Activated CD4-positive, alpha-beta T cell treated with anti-CD3 and anti-CD28 coated beads, Interleukin-10, Interleukin-2, amounts not matched to agents 100 ng/mL and 50 ng/mL, durations not matched to agents 16 hours and 8 hours (primary cell): ENCODE measurements at regions not wholly inside any gene's neighbourhood (a gene's known extent, or its start where the extent isn't known, plus 50 kb on each side); places are given as distances from the start of the nearest gene placed in this dataset.
"Not testable (repeated sequence)": the region's sequence is repeated elsewhere in the genome, so short reads cannot be mapped to it uniquely, and the experiment has no call there.

Experiments
- DNase-seq: peaks from one replicate; pipeline ENCODE4 v3.0.0-alpha.2; 2020

DNA sequence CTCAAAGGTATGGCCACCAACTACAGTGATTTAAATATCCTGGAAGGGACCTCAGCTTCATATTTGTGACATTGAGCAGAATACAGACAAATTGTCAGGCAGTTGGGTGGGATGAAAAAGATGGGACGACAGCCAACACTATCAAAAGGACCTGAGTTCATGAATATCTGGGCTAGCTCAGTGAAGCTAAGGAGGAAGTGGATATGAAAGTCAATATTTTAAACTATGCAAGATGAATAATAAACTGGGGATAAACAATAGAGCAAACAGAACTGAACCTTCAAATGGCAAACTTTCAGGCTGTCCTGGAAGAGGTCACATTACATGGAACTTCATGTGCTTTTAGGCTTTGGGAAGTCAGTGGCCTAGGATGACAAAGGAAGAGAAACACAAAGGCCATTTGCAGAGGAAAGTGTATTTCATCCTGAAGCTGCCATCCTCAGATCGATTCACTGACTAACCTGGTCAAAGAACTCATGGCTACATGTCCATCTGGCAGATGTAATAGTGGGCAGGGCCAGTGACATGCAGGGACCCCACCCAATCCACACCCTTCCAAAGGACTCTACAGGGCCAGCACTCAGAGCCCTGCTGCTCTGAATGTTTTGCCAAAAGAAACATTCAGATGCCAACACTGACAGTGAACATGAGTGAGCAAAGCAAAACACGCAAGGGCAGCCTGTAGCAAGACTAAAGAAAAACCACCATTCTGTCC, 175.7 kb downstream of the ETAA1 start:
- no peak for DNase-seq

DNA sequence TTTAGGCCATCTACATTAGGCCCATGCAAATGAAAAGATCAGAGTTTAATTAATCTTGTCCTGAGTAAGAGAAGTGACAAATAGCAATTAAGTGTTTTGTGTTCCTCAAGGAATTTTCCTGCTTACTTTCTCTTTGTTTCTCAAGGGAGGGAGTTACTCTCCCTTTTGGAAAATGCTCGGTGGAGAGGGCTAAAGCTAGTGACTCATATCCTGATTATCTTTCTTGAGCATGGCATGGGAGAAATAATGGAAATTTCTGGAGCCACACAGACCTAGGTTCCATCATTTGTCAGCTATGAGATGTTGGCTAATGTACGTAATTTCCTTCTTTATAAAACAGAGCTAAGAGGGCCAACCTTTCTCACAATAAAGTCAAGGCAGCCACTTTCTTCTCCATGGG, 177.1 kb downstream of the ETAA1 start:
- no peak for DNase-seq

DNA sequence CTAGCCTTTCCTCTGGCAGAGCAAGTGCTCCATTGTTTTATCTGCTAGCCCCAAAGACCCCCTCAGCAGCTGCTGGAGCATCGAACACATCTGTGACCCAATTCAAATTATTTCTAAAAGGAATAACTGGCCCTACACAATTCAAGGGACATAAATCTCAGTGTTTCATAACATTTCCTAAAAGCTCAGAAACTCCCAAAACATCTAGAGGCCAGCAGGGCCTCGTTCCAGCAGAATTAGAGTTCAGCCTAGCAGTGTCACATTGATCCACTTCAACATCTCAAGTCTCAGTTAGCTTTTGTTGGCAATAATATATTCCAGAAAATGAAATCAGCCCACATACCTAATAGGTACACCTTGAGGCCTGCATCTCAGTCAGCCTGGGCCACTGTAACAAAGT, 179.1 kb downstream of the ETAA1 start:
- DNase-seq: no peak

DNA sequence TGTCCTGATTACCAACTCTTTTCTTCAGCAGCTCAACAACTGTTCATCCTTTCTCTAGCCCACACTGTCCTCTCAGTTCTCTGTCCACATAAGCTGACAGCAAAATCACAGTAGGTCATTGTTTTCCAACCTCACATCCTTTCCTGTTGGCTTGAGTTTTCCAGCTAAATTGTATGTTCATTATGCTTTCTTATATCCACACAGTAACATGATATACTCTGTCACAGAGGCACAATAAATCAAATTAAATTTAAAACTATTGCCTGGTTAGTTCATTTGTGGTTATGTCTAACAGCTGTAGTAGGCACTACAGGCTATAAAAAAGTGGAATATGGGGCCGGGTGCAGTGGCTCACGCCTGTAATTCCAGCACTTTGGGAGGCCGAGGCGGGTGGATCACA, 179.9 kb downstream of the ETAA1 start:
- DNase-seq: no peak

DNA sequence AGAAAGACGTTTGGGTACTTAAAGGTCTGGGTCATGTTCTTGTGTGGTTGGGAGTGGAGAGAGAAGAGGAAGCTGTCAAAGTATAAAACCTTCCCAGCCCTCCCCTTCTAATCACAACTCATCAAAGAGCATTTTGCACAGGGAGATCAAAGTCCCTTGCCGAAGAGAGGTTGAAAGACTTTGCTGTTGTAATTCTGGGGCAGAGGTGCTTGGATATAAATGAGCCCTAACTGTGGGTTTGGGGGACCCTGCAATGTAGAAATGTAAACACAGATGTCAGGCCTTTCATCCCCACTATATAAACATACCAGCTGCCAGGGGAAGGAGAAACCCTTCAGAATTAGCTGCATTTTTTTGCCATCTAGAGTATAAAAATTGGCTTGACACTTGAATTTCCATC, 182.1 kb downstream of the ETAA1 start:
- no peak for DNase-seq

DNA sequence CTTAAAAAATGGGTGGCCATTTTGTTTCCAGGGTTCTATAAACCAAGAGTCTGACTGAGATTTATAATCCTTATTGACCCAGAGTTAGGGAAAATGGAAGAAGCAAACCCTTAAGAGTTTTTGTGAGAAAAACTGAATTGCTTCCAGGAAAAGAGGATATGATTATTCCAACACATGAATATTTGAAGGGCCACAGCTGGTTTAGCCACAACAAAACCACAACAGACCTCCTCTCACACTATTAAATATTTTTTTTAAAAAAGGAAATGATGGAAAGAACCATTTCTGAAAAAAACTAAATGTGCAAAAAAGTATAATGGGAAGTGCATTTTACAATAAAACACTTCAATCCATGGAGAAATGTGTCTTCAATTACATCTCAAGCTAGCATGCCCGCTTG, 182.7 kb downstream of the ETAA1 start:
- no peak for DNase-seq

DNA sequence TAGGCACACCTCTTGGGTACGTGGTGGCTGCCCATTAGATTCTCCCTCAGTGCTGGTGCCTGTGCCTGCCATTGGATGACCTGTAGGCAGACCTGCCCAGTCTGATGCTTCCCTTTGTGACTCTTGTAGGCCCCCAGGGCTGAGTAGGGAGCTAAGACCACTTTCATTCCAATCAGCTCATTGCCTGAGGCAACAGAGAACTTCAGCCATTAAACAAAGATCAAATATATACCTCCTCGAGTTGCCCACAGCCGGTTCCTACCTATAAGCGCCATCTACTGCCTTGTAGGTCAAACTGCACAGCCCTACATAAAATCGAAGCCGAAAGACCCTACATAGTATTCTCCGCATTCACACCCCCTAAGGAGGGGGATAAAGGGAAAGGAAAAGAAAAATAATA, 184.6 kb downstream of the ETAA1 start:
- no peak for DNase-seq

DNA sequence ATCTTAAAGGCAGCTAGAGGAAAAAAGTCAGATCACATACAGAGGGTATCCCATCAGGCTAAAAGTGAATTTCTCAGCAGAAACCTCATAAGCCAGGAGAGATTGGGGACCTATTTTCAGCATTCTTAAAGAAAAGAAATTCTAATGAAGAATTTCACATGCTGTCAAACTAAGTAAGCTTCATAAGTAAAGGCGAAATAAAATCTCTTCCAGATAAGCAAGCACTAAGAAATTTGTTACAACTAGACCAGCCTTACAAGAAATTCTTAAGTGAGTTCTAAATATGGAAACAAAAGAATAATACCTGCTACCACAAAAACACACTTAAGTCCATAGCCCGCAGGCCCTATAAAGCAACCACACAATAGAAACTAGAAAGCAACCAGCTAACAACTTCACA, 186.1 kb downstream of the ETAA1 start:
- no peak for DNase-seq

DNA sequence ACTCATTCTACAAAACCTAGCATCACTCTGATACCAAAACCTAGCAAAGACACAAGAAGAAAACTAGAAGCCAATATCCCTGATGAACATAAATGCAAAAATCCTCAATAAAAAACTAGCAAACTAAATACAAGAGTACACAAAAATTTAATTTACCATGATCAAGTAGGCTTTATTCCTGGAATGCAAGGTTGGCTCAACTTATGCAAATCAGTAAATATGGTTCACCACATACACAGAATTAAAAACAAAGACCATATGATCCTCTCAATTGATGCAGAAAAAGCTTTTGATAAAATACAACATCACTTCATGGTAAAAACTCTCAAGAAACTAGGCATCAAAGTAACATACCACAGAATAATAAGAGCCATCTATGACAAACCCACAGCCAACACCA, 188.3 kb downstream of the ETAA1 start:
- no peak for DNase-seq

DNA sequence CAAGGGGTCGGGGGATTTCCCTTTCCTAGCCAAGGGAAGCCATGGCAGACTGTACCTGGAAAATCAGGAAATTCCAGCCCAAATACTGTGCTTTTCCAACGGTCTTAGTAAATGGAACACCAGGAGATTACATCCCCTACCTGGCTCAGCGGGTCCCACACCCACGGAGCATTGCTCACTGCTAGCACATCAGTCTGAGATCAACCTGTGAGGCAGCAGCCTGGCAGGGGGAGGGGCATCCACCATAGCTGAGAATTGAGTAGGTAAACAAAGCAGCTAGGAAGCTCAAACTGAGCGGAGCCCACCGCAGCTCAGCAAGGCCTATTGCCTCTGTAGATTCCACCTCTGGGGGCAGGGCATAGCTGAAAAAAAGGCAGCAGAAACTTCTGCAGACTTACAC, 192.0 kb downstream of the ETAA1 start:
- not testable (repeated sequence) for DNase-seq

DNA sequence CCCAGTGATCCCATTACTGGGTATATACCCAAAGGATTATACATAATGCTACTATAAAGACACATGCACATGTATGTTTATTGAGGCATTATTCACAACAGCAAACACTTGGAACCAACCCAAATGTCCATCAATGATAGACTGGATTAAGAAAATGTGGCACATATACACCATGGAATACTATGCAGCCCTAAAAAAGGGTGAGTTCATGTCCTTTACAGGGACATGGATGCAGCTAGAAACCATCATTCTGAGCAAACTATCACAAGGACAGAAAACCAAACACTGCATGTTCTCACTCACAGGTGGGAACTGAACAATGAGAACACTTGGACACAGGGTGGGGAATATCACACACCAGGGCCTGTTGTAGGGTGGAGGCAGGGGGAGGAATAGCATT, 197.4 kb downstream of the ETAA1 start:
- DNase-seq: not testable (repeated sequence)

DNA sequence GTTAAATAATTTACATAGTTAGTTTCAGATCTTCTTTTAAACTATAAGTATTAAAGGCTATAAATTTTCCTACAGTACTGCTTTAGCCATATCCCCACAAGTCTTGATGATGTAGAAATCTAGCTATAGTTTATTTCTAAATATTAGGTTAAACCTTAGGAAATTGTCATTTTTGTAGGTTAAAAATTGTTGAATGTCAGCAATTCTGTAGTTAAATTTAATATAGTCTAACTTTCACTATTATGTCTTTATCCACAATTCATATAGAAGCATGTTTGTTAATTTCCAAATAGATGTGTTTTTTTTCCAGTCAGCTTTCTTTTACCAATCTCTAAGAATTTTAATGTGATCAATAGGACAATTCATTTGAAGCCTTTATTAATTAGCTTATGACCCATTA, 199.7 kb downstream of the ETAA1 start:
- DNase-seq: no peak

DNA sequence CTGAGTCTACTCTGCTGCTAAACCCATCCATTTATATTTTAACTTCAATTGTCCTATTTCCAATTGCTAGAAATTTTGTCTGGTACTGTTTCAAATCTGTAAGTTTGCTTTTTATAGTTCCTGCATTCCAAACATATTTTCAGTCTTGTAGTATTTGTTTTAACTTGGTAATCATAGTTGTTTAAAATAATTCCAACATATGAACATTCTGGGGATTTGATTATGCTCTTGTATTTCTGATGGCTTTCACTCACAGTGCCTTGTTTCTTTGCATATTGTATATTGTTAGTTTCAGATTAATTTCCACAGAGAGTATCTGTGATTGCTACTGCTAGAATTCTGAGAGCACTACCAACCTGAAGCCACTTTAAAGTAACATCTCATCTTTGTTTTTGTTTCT, 202.4 kb downstream of the ETAA1 start:
- no peak for DNase-seq

DNA sequence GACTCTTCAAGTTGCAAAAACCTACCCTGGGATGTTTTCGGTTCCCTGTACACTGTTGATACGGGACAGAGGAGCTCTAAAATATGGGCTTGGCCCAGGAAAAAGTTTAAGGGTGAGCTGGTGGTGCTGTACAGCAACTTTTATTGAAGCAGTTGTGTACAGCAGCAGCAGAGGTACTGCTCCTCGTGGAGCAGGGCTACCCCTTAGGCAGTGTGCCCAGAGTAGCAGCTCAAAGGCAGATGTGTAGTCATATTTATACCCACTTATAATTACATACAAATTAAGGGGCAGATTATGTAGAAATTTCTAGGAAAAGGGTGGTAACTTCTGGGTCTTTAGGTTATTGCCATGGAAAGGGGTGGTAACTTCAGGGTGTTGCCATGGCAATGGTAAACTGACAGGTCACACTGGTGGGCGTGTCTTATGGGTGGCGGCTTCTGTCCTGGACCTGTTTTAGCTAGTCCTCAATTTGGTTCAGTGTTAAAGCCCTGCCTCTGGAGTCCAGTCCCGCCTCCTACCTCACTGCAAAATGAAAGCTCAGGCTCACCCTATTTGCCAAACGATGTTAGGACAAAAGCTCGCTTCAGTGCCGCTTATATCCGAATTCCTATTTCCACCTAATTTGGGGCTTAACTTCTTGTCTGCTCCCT, 203.2 kb downstream of the ETAA1 start:
- no peak for DNase-seq

DNA sequence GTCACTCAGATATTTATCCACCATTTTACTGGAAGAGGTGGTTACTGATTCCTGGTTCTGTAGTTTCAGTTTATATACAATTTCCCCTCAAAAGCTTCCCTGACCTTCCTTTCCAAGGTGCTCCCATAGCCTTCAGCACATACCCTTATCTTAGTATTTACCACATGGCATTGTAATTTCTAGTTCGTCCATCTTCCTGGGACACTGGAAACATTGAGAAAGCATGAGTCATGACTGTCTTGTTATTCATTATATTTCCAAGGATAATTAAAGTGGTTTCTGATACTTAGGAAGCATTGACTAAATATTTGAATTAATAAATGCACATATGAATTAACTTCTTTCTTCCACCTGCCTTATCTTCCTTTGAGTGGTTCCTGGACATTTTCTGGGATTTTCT, 203.8 kb downstream of the ETAA1 start:
- no peak for DNase-seq

DNA sequence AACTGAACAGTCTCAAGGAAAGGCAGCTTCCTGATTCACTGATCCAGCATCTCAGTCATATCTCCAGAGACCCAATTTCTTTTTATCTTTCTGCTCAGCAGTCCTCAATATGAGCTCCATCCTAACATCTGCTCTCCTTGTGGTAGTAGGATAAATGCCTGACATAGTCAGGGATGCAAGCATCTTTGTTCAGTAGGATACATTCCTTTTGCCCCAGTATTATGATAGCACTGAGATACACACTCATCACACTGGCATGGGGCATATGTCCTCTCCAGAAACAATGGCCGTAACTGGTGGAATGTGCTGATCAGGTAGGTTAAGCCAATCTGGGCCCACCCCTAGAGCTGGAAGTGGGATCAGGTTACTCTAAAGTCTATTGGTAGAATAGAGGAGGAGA, 207.2 kb downstream of the ETAA1 start:
- no peak for DNase-seq

DNA sequence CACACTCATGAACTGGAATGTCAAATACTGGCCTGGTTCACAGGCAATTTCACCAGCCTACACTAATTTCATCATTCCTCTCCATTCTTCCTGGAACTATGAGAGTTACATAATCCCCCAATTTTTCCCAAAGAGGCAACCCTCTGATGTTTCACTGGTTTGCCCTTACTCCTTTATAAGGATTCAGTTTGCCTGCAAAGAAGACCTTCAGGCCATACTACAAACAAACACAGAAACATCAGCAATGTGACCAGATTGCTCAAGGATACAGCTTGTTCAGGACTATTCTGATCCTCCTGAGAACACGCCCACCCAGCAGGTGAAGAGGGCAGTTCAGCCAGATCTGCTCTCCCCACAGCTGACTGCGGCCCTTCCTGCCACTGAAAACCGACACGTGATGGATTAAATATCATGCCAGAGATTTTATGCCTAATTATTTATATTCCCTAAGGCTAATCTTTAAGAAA, 215.5 kb downstream of the ETAA1 start:
- DNase-seq: no peak

DNA sequence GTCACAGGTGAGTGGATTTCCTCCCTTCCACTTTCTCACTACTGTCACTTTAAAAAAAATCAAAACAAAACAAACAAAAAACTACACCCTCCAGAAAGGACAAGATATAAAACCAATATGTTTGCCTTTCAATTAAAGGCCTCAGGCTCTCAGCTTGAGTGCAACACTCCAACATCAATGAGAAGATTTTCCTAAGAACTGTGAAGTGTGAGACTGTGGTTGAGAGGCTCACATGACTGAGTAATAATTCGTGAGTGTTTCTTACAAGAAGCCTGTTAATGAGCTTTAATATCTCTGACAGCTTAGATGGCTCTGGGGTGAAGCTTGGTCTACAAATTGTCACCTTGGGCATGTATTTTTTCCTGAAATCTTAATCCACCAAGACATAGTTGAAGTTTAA, 216.1 kb downstream of the ETAA1 start:
- DNase-seq: no peak

DNA sequence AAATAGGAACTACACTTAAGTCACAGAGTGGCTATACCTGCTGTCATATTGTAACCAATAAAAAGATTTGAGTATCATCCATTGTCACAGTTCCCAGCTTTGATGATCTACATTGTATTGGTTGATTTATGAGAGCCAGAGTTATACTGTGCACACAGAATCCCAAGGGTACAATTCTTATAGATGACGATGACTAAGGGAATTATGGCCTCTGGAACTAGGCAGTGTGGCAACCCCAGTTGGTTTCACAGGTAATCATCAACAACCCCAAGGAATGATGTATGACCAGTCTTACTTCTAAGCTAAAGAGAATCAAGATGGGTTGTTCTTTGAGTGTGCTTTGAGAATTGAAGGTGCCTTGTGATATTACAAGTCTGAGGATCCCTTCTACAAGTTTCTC, 217.3 kb downstream of the ETAA1 start:
- DNase-seq: no peak

DNA sequence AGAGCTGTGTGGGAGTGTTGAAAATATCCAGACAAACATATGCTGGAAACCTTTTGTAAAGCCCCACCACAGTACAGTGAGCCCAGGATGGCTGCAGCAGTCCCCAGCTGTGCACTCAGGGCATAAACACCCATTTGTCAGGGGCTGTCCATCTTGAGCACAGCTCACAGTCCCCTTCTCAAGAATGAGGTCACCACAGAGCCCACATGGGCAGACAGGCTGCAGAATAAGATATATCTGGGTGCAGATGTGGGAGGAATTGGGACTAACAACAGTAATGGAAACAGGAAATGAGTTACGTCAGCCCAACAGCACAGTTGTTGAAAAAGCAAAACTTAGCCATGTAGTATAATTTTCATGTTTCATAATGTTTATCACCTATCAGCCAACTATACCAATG, 219.6 kb downstream of the ETAA1 start:
- no peak for DNase-seq

DNA sequence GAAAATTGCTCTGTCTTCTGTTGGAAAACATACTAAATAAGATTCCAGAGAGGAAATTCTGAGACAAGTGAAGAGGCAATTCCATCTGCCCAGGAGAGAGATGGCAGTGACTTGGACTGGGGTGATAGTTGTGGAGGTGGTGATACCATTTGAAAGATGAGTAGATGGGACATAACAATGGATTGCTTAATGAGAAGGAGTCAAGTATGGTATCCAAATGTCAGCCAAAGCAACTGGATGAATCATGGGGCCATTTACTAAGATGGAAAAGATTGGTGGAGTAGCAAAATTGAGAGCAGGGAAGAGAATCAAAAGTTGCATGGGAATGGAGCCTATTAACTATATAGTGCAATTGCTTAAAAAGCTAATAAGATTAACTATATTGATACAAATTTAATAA, 222.1 kb downstream of the ETAA1 start:
- no peak for DNase-seq

DNA sequence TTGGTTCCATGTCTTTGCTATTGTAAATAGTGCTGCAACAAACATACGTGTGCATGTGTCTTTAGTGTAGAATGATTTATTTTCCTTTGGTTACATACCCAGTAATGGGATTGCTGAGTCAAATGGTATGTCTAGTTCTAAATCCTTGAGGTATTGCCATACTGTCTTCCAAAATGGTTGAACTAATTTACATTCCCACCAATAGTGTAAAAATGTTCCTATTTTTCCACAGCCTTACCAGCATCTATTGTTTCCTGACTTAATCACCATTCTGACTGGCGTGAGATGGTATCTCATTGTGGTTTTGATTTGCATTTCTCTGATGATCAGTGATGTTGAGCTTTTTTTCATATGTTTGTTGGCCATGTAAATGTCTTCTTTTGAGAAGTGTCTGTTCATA, 226.6 kb downstream of the ETAA1 start:
- not testable (repeated sequence) for DNase-seq

DNA sequence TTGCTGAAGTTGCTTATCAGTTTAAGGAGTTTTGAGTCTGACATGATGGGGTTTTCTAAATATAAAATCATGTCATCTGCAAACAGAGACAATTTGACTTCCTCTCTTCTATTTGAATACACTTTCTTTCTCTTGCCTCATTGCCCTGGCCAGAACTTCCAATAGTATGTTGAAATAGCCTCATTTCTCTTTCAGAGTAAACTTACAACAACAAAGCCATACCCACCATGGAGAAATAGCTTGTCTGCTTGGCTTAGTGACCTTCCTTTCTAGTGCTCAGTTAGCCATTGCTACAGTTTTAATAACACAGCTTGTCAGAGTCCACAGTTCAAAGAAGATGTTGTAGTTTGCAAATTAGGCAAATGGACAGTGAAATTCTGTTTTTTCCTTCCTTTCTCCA, 228.0 kb downstream of the ETAA1 start:
- no peak for DNase-seq

DNA sequence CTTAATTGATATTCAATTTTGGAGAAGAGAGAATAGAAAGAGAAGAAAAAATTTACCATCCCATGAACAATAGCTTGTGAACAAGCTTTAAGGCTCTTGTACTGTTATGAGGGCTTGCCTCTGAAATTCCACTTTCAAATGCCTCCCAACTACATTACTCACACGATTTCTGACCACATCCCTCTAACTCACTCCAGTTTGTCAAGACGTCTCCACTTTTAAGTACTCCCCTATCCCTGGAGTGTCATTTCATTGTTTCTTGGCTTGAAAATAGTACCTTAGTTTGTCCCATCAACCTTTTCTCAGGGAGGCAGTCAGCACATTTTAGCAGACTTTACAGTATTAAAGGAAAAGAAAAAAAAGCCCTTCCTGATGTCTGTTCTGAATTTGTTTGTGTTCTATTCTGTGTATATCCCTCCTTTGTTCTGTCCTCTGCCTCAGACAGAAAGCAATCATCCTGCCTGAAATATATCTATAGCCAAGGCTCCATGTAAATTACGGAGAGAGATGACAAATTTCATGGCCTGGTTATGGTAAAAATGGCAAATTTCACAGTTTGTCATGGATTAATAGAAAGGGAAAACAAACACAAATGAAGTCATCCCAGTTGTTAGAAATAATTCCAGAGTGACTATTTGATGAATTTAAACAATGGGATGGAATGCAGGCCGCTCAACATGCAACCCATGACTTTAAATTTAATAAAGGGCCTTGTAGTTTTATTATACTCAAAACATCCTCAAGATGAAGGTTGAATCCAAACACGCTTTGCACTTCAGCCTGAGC, 228.8 kb downstream of the ETAA1 start:
- no peak for DNase-seq
